PC-3 (cell line): ENCODE measurements at regions not wholly inside any gene's neighbourhood (a gene's known extent, or its start where the extent isn't known, plus 50 kb on each side); places are given as distances from the start of the nearest gene placed in this dataset.

Experiments
- CTCF ChIP-seq: fragments of 300-600 bp; sonication (generic); conservative IDR thresholded peaks from 2 replicates; pipeline ENCODE4 v1.5.1; 2017; ENCODE audit warnings: antibody characterized with exemption, low read depth, mild to moderate bottlenecking, low read length
- EZH2 ChIP-seq: fragments of 300-600 bp; sonication (generic); IDR thresholded peaks from one replicate; pipeline ENCODE4 v1.6.1; 2017; ENCODE audit warnings: antibody characterized with exemption, mild to moderate bottlenecking, low read length; ENCODE audit not compliant: unreplicated experiment

- TF ChIP-seq CTCF (no peak), EZH2 (no peak)
Measured at GRCh38 chr3:68088216-68088615, 433.8 kb upstream of the SUCLG2 start.
